ENCODE measurements at regions not wholly inside any gene's neighbourhood (a gene's known extent, or its start where the extent isn't known, plus 50 kb on each side); places are given as distances from the start of the nearest gene placed in this dataset.
A peak's percentile ranks its signal among the peaks of the same experiment; 100 is the strongest.

GRCh38 chr3:194738254-194739093 lies 52.8 kb downstream of the FAM43A start:
- TF ChIP-seq, protein P1, sequence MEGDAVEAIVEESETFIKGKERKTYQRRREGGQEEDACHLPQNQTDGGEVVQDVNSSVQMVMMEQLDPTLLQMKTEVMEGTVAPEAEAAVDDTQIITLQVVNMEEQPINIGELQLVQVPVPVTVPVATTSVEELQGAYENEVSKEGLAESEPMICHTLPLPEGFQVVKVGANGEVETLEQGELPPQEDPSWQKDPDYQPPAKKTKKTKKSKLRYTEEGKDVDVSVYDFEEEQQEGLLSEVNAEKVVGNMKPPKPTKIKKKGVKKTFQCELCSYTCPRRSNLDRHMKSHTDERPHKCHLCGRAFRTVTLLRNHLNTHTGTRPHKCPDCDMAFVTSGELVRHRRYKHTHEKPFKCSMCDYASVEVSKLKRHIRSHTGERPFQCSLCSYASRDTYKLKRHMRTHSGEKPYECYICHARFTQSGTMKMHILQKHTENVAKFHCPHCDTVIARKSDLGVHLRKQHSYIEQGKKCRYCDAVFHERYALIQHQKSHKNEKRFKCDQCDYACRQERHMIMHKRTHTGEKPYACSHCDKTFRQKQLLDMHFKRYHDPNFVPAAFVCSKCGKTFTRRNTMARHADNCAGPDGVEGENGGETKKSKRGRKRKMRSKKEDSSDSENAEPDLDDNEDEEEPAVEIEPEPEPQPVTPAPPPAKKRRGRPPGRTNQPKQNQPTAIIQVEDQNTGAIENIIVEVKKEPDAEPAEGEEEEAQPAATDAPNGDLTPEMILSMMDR (IDR thresholded peaks at IDR 0.05; ENCODE audit: insufficient read depth, low read length, poor library complexity, severe bottlenecking), result no peak
- DNase-seq (ENCODE audit: low read depth), result peak; percentile 62
- Histone ChIP-seq H3K4me3 (ENCODE audit: low read depth, low read length) (no peak overlapping the region), H3K27me3 (ENCODE audit: control insufficient read depth, insufficient read depth, low read length) (peaks cover 15% of the 10 kb centered on the region), H3K36me3 (ENCODE audit: control insufficient read depth, insufficient read depth, low read length) (no peaks in the 10 kb centered on the region)

- Histone ChIP-seq H3K36me3 (ENCODE audit: control insufficient read depth, insufficient read depth, low read length) (no peaks in the 10 kb centered on the region), H3K27me3 (ENCODE audit: control insufficient read depth, insufficient read depth, low read length) (peaks cover 15% of the 10 kb centered on the region), H3K4me3 (ENCODE audit: low read depth, low read length) (no peak overlapping the region)
- DNase-seq (ENCODE audit: low read depth), result peak; percentile 42
- TF ChIP-seq, protein P1 (IDR thresholded peaks at IDR 0.05; ENCODE audit: insufficient read depth, low read length, poor library complexity, severe bottlenecking), result no peak
These were observed 54.0 kb downstream of the FAM43A start for GRCh38 chr3:194739498-194740284.

DNA sequence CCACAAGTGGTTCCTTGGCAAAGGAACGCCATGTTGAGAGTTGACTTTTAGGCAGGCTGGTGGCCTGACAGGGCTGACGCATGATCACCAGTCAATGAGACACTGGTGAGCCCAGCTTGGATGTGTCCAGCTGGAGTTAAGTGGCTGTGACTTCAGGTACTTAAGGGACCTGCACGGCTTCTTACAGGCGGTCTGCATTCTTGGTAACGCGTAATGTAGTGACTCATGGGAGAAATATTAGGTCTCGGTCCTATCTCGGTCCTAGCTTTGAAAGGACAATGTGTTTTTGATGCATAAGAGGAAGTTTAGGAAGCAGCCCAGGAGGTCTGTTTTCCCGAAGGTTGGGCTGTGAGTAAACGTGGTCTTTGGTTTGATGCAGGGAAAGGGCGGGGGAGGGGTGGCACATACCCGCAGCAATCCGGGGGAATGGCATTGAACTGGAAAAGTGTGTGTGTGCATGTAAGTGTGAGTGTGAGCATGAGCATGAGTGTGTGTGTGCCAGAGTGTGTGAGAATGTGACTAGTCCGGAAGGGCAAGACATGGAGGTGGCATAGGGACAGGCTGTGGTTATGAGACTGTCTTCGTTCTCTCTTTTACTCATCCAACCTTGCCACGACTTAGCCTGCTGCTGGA lies 55.3 kb downstream of the FAM43A start:
- Histone ChIP-seq H3K36me3 (ENCODE audit: control insufficient read depth, insufficient read depth, low read length) (no peaks in the 10 kb centered on the region), H3K4me3 (ENCODE audit: low read depth, low read length) (no peak overlapping the region), H3K27me3 (ENCODE audit: control insufficient read depth, insufficient read depth, low read length) (peaks cover 15% of the 10 kb centered on the region)
- TF ChIP-seq, protein P1 (IDR thresholded peaks at IDR 0.05; ENCODE audit: insufficient read depth, low read length, poor library complexity, severe bottlenecking), result no peak
- DNase-seq (ENCODE audit: low read depth), result peak; percentile 89

DNA sequence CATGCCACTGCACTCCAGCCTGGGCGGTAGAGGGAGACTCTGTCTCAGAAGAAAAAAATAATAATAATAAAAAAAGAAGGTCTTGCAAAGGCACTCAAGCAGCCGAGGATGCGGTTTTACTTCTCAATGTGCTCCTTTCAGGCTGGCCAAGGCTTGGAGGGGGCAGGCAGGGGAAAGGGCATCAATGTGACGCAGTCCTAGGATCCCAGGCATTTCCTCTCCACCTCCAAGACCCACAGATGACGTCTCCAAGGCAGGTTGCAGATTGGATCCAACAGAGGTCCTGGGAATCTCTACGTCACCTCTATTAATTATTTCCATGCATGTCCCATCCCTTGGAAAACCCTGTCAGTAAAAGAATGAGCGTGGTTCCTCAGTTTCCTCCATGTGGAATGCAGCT lies 56.2 kb downstream of the FAM43A start:
- no peak overlapping the region for H3K4me3 ChIP-seq (ENCODE audit: low read depth, low read length)
- no peaks in the 10 kb centered on the region for H3K36me3 ChIP-seq (ENCODE audit: control insufficient read depth, insufficient read depth, low read length)
- TF ChIP-seq, protein P1 (IDR thresholded peaks at IDR 0.05; ENCODE audit: insufficient read depth, low read length, poor library complexity, severe bottlenecking), result no peak

DNA sequence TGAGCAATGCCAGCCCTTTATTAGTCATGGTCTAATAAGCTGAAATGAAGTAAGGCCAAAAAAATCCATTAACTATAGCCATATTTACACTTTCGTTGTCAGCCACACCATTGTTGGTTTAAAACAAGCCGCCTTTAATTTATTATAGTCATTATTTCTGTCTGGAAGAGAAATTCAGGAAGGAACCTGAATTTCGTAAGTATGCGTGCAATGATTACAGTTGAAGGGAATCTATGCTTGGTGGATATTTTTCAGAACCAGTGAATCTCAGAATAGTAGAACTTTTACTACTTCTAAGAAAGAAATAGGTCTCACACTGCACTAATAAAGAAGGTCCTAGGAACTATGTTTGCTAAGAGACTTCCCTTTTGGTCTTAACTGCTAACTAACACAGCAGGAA lies 59.1 kb downstream of the FAM43A start:
- no peak for DNase-seq (ENCODE audit: low read depth)
- H3K27me3 ChIP-seq (ENCODE audit: control insufficient read depth, insufficient read depth, low read length), result peaks cover 9% of the 10 kb centered on the region
- H3K4me3 ChIP-seq (ENCODE audit: low read depth, low read length), result no peak overlapping the region
- TF ChIP-seq, protein P1 (IDR thresholded peaks at IDR 0.05; ENCODE audit: insufficient read depth, low read length, poor library complexity, severe bottlenecking), result no peak
- no peaks in the 10 kb centered on the region for H3K36me3 ChIP-seq (ENCODE audit: control insufficient read depth, insufficient read depth, low read length)

More for the DNA sequence above, 56.2 kb downstream of the FAM43A start:
- no peak for DNase-seq (ENCODE audit: low read depth)
- H3K27me3 ChIP-seq (ENCODE audit: control insufficient read depth, insufficient read depth, low read length), result peaks cover 5% of the 10 kb centered on the region
